Calu3 (cell line): ENCODE measurements at regions not wholly inside any gene's neighbourhood (a gene's known extent, or its start where the extent isn't known, plus 50 kb on each side); places are given as distances from the start of the nearest gene placed in this dataset.

Experiments used
- BruUV-seq: library from RNA; stranded (reverse); fragments of 400-500 nt; replicated peaks from 2 replicates; lab custom pipeline; 2021; lab: Mats Ljungman, UMichigan
- CTCF ChIA-PET: fragments of 300-600 bp; sonication (Branson Sonifier 250); formaldehyde crosslinking; loops from one replicate; lab custom pipeline; 2022; ENCODE audit warnings: antibody characterized with exemption; lab: Charles Lee
- DNase-seq: peaks from one replicate; pipeline ENCODE4 v3.0.0; 2022
- H3K27ac Mint-ChIP-seq: one replicate; pipeline ENCODE4 v1.8.0; 2022; ENCODE audit warnings: mixed read lengths; ENCODE audit not compliant: unreplicated experiment
- H3K27me3 Mint-ChIP-seq: one replicate; pipeline ENCODE4 v1.8.0; 2022; ENCODE audit warnings: mixed read lengths; ENCODE audit not compliant: unreplicated experiment
- H3K36me3 Mint-ChIP-seq: one replicate; pipeline ENCODE4 v1.8.0; 2022; ENCODE audit warnings: mild to moderate bottlenecking, moderate library complexity, mixed read lengths; ENCODE audit not compliant: insufficient read depth, unreplicated experiment
- H3K4me1 Mint-ChIP-seq: one replicate; pipeline ENCODE4 v1.8.0; 2022; ENCODE audit warnings: mild to moderate bottlenecking, low read depth, mixed read lengths; ENCODE audit not compliant: unreplicated experiment
- H3K4me3 Mint-ChIP-seq: one replicate; pipeline ENCODE4 v1.8.0; 2022; ENCODE audit warnings: mild to moderate bottlenecking, low read depth, moderate library complexity, mixed read lengths; ENCODE audit not compliant: unreplicated experiment
- H3K9me3 Mint-ChIP-seq: one replicate; pipeline ENCODE4 v1.8.0; 2022; ENCODE audit warnings: low read depth, mixed read lengths; ENCODE audit not compliant: unreplicated experiment
- CTCF ChIP-seq: fragments of 200-600 bp; IDR thresholded peaks from one replicate; pipeline ENCODE4 v1.8.0; 2022; ENCODE audit warnings: antibody characterized with exemption; ENCODE audit not compliant: unreplicated experiment
- intact Hi-C: fragments of 100-400 bp; cut with micrococcal nuclease; formaldehyde crosslinking; loops from one replicate; pipeline ENCODE4 v1.10.0; 2022; ENCODE audit not compliant: unreplicated experiment

- DNase-seq = no peak
- Mint-ChIP-seq H3K36me3 (no peaks in the 10 kb centered on the region), H3K9me3 (peaks cover 6% of the 10 kb centered on the region), H3K4me3 (no peak overlapping the region), H3K27ac (no peak overlapping the region), H3K27me3 (no peaks in the 10 kb centered on the region), H3K4me1 (no peaks in the 10 kb centered on the region)
- CTCF ChIA-PET = interaction anchor here (1.8 kb wide), 1 partner anchor 38 kb away, joined by 4 read pairs; no protein-coding TSS in a partner anchor
- BruUV-seq = no TSS peak
- TF ChIP-seq CTCF = no peak
- intact Hi-C loops = no loop called here
Observed at GRCh38 chr16:13553453-13553985, 366.4 kb upstream of the ERCC4 start.

- no peak overlapping the region for H3K4me3 Mint-ChIP-seq
- no TSS peak for BruUV-seq
- CTCF ChIA-PET = no interaction called here
Observed at GRCh38 chr16:13554005-13554404, 365.9 kb upstream of the ERCC4 start.

GRCh38 chr16:13554643-13555042 is 365.3 kb upstream of the ERCC4 start:
- CTCF ChIA-PET = interaction anchor here (0.7 kb wide), 1 partner anchor 435 kb away, joined by 3 read pairs; no protein-coding TSS in a partner anchor
- no TSS peak for BruUV-seq
- TF ChIP-seq CTCF = no peak
- H3K9me3 Mint-ChIP-seq = peaks cover 6% of the 10 kb centered on the region
- H3K27ac Mint-ChIP-seq = no peak overlapping the region
- no peaks in the 10 kb centered on the region for H3K27me3 Mint-ChIP-seq
- H3K4me1 Mint-ChIP-seq = no peaks in the 10 kb centered on the region
- no peak for DNase-seq
- intact Hi-C loops = no loop called here
- no peak overlapping the region for H3K4me3 Mint-ChIP-seq
- no peaks in the 10 kb centered on the region for H3K36me3 Mint-ChIP-seq

More at GRCh38 chr16:13554005-13554404, 365.9 kb upstream of the ERCC4 start:
- no peak for DNase-seq
- H3K27ac Mint-ChIP-seq = no peak overlapping the region
- no peaks in the 10 kb centered on the region for H3K4me1 Mint-ChIP-seq
- TF ChIP-seq CTCF = no peak
- no peaks in the 10 kb centered on the region for H3K27me3 Mint-ChIP-seq
- H3K9me3 Mint-ChIP-seq = peaks cover 6% of the 10 kb centered on the region
- no peaks in the 10 kb centered on the region for H3K36me3 Mint-ChIP-seq
- intact Hi-C loops = no loop called here

- BruUV-seq = no TSS peak
- Mint-ChIP-seq H3K36me3 (no peaks in the 10 kb centered on the region), H3K27ac (no peak overlapping the region), H3K4me1 (no peaks in the 10 kb centered on the region), H3K27me3 (no peaks in the 10 kb centered on the region), H3K9me3 (peaks cover 4% of the 10 kb centered on the region), H3K4me3 (no peak overlapping the region)
- DNase-seq = no peak
- intact Hi-C loops = no loop called here
- TF ChIP-seq CTCF = no peak
- CTCF ChIA-PET = no interaction called here
Observed at GRCh38 chr16:13557418-13557817, 362.5 kb upstream of the ERCC4 start.
